ENCODE measurements at regions not wholly inside any gene's neighbourhood (a gene's known extent, or its start where the extent isn't known, plus 50 kb on each side); places are given as distances from the start of the nearest gene placed in this dataset.

- TF ChIP-seq CTCF (conservative IDR thresholded peaks at IDR 0.05; ENCODE audit: low read depth, low read length) (no peak), EZH2 (IDR thresholded peaks at IDR 0.05; ENCODE audit: borderline replicate concordance, low read depth, low read length, poor library complexity, severe bottlenecking) (no peak)
Observed at GRCh38 chr21:32119389-32119788, 159.5 kb downstream of the MIS18A start.

All from A673 (cell line).